ENCODE measurements at regions not wholly inside any gene's neighbourhood (a gene's known extent, or its start where the extent isn't known, plus 50 kb on each side); places are given as distances from the start of the nearest gene placed in this dataset.

GRCh38 chr6:22697306-22697705 is 127.9 kb downstream of the HDGFL1 start:
- ATAC-seq (ENCODE audit: insufficient read depth, low read depth): no peak
- no peak overlapping the region for H3K4me3 ChIP-seq (ENCODE audit: low read depth in 1 of 2, low read length in 2 of 2)
- no peaks in the 10 kb centered on the region for H3K4me1 ChIP-seq (ENCODE audit: insufficient read depth, low read length)
- H3K79me2 ChIP-seq (ENCODE audit: insufficient read depth, low read length): no peaks in the 10 kb centered on the region
- no peaks in the 10 kb centered on the region for H3K36me3 ChIP-seq (ENCODE audit: insufficient read depth, low read length)
- no peak overlapping the region for H3K27ac ChIP-seq (ENCODE audit: low read length)
- no peaks in the 10 kb centered on the region for H3K27me3 ChIP-seq (ENCODE audit: insufficient read depth, low read length, poor library complexity)
- DNase-seq: no peak
- no peak overlapping the region for H3K4me2 ChIP-seq (ENCODE audit: insufficient read depth, low read length)
- no peak for TF ChIP-seq EZH2 (IDR thresholded peaks at IDR 0.05; ENCODE audit: borderline replicate concordance, low read depth, low read length, severe bottlenecking)
- no peak for TF ChIP-seq CTCF (IDR thresholded peaks at IDR 0.05; ENCODE audit: borderline replicate concordance, extremely low read depth, low read length, poor library complexity, severe bottlenecking)
- H3K9me3 ChIP-seq (ENCODE audit: insufficient read depth, low read length, severe bottlenecking): no peaks in the 10 kb centered on the region
- H3K9ac ChIP-seq (ENCODE audit: low read depth, low read length): no peak overlapping the region
- H4K20me1 ChIP-seq (ENCODE audit: insufficient read depth, low read length): no peaks in the 10 kb centered on the region
- no peak overlapping the region for H2AFZ ChIP-seq (ENCODE audit: low read depth, low read length)

- Histone ChIP-seq H3K4me1 (ENCODE audit: insufficient read depth, low read length) (no peaks in the 10 kb centered on the region), H3K27me3 (ENCODE audit: insufficient read depth, low read length, poor library complexity) (no peaks in the 10 kb centered on the region), H3K79me2 (ENCODE audit: insufficient read depth, low read length) (no peaks in the 10 kb centered on the region), H3K9me3 (ENCODE audit: insufficient read depth, low read length, severe bottlenecking) (no peaks in the 10 kb centered on the region), H2AFZ (ENCODE audit: low read depth, low read length) (no peak overlapping the region), H4K20me1 (ENCODE audit: insufficient read depth, low read length) (no peaks in the 10 kb centered on the region), H3K27ac (ENCODE audit: low read length) (no peak overlapping the region), H3K4me2 (ENCODE audit: insufficient read depth, low read length) (no peak overlapping the region), H3K4me3 (ENCODE audit: low read depth in 1 of 2, low read length in 2 of 2) (no peak overlapping the region), H3K9ac (ENCODE audit: low read depth, low read length) (no peak overlapping the region), H3K36me3 (ENCODE audit: insufficient read depth, low read length) (no peaks in the 10 kb centered on the region)
- no peak for TF ChIP-seq EZH2 (IDR thresholded peaks at IDR 0.05; ENCODE audit: borderline replicate concordance, low read depth, low read length, severe bottlenecking)
- no peak for TF ChIP-seq CTCF (IDR thresholded peaks at IDR 0.05; ENCODE audit: borderline replicate concordance, extremely low read depth, low read length, poor library complexity, severe bottlenecking)
- no peak for ATAC-seq (ENCODE audit: insufficient read depth, low read depth)
- DNase-seq: no peak
Observed at GRCh38 chr6:22699151-22699550, 129.8 kb downstream of the HDGFL1 start.

- no peaks in the 10 kb centered on the region for H3K36me3 ChIP-seq (ENCODE audit: insufficient read depth, low read length)
- H3K9me3 ChIP-seq (ENCODE audit: insufficient read depth, low read length, severe bottlenecking): no peaks in the 10 kb centered on the region
Observed at GRCh38 chr6:22706651-22707050, 137.3 kb downstream of the HDGFL1 start.

More at GRCh38 chr6:22706651-22707050, 137.3 kb downstream of the HDGFL1 start:
- H3K9ac ChIP-seq (ENCODE audit: low read depth, low read length): no peak overlapping the region
- H3K4me1 ChIP-seq (ENCODE audit: insufficient read depth, low read length): no peaks in the 10 kb centered on the region
- no peak overlapping the region for H3K4me2 ChIP-seq (ENCODE audit: insufficient read depth, low read length)
- ATAC-seq (ENCODE audit: insufficient read depth, low read depth) (no peak), DNase-seq (no peak)
- TF ChIP-seq EZH2 (IDR thresholded peaks at IDR 0.05; ENCODE audit: borderline replicate concordance, low read depth, low read length, severe bottlenecking) (no peak), CTCF (IDR thresholded peaks at IDR 0.05; ENCODE audit: borderline replicate concordance, extremely low read depth, low read length, poor library complexity, severe bottlenecking) (no peak)
- no peaks in the 10 kb centered on the region for H4K20me1 ChIP-seq (ENCODE audit: insufficient read depth, low read length)
- H3K27ac ChIP-seq (ENCODE audit: low read length): no peak overlapping the region
- H3K27me3 ChIP-seq (ENCODE audit: insufficient read depth, low read length, poor library complexity): no peaks in the 10 kb centered on the region
- no peak overlapping the region for H2AFZ ChIP-seq (ENCODE audit: low read depth, low read length)
- H3K79me2 ChIP-seq (ENCODE audit: insufficient read depth, low read length): no peaks in the 10 kb centered on the region
- H3K4me3 ChIP-seq (ENCODE audit: low read depth in 1 of 2, low read length in 2 of 2): no peak overlapping the region

Measured in DND-41 (cell line).